ENCODE measurements at regions not wholly inside any gene's neighbourhood (a gene's known extent, or its start where the extent isn't known, plus 50 kb on each side); places are given as distances from the start of the nearest gene placed in this dataset.

- Histone ChIP-seq H3T11ph (ENCODE audit: low read length) (no peak overlapping the region), H3K9me3 (ENCODE audit: control insufficient read depth, low read depth, low read length) (no peaks in the 10 kb centered on the region), H3K4ac (ENCODE audit: low read depth, low read length) (no peak overlapping the region), H2AK5ac (ENCODE audit: insufficient read length, low read length) (no peak overlapping the region), H3K27me3 (ENCODE audit: insufficient read depth, low read length) (no peaks in the 10 kb centered on the region), H3K27ac (ENCODE audit: insufficient read length, low read depth, low read length) (no peak overlapping the region), H4K5ac (ENCODE audit: insufficient read length, low read depth, low read length) (no peak overlapping the region), H4K91ac (ENCODE audit: insufficient read length, low read depth, low read length) (no peak overlapping the region), H3K79me2 (ENCODE audit: insufficient read depth, low read length) (no peaks in the 10 kb centered on the region), H4K20me1 (ENCODE audit: control insufficient read depth, insufficient read depth, insufficient read length) (no peaks in the 10 kb centered on the region), H3K23me2 (ENCODE audit: insufficient read length, low read depth, low read length, poor library complexity, severe bottlenecking) (no peaks in the 10 kb centered on the region), H2BK20ac (ENCODE audit: low read depth, low read length, poor library complexity, severe bottlenecking) (no peak overlapping the region), H4K8ac (replicated peaks; ENCODE audit: insufficient read length, low read depth, low read length) (no peak overlapping the region), H2BK120ac (ENCODE audit: low read depth, low read length, poor library complexity, severe bottlenecking) (no peak overlapping the region), H2AFZ (ENCODE audit: low read length) (no peak overlapping the region), H3K9ac (ENCODE audit: extremely low read depth, insufficient read length, low read length) (no peak overlapping the region), H3K4me1 (ENCODE audit: insufficient read depth, low read length) (no peaks in the 10 kb centered on the region), H3K4me2 (ENCODE audit: insufficient read depth, insufficient read length, low read length) (no peak overlapping the region), H3K56ac (ENCODE audit: insufficient read length, low read depth, low read length) (no peak overlapping the region), H2BK15ac (ENCODE audit: low read depth, low read length) (no peak overlapping the region), H3K14ac (ENCODE audit: insufficient read depth, low read length) (no peak overlapping the region), H3K18ac (ENCODE audit: insufficient read length, low read depth, low read length) (no peak overlapping the region), H3K79me1 (ENCODE audit: insufficient read depth, low read depth, low read length, poor library complexity, severe bottlenecking) (no peaks in the 10 kb centered on the region), H3K23ac (ENCODE audit: insufficient read length, low read depth, low read length) (no peak overlapping the region), H2BK5ac (ENCODE audit: insufficient read length, low read length) (no peak overlapping the region), H2BK12ac (ENCODE audit: insufficient read length, low read depth, low read length) (no peak overlapping the region)
- WGBS (ENCODE audit: extremely low coverage, insufficient read length, low lambda C conversion rate): no CpG with 5 or more reads among the region's 2 CpGs
- no peak for TF ChIP-seq CTCF (conservative IDR thresholded peaks at IDR 0.05)
- Mint-ChIP-seq H3K9me3 (no peaks in the 10 kb centered on the region), H3K4me1 (no peaks in the 10 kb centered on the region), H3K27ac (no peak overlapping the region), H3K36me3 (ENCODE audit: insufficient read depth in 1 of 3, low read depth in 3 of 3) (no peaks in the 10 kb centered on the region), H3K4me3 (no peak overlapping the region), H3K27me3 (ENCODE audit: low read depth) (no peaks in the 10 kb centered on the region)
- no peak for DNase-seq
Measured at GRCh38 chr21:15468368-15468767, 261.4 kb upstream of the USP25 start.
